HL-60 (cell line): ENCODE measurements at regions not wholly inside any gene's neighbourhood (a gene's known extent, or its start where the extent isn't known, plus 50 kb on each side); places are given as distances from the start of the nearest gene placed in this dataset.

ENCODE experiments used
- DNase-seq, 2 experiments: peaks; one replicate each; pipeline ENCODE4 v3.0.0-alpha.2; 2010 to 2020; ENCODE audit warnings: low read depth in 1 of 2, low spot score in 1 of 2
- H3K27ac ChIP-seq: fragments of 250-450 bp; sonication (Bioruptor Pico); replicated peaks from 2 replicates; pipeline ENCODE4 v1.5.1; 2020; ENCODE audit warnings: mild to moderate bottlenecking, moderate library complexity
- H3K27me3 ChIP-seq: fragments of 250-450 bp; sonication (Bioruptor Pico); 2 replicates; pipeline ENCODE4 v1.5.1; 2021; ENCODE audit warnings: mild to moderate bottlenecking, moderate library complexity; ENCODE audit not compliant: insufficient read depth, poor library complexity, severe bottlenecking
- H3K4me3 ChIP-seq: replicated peaks from 2 replicates; pipeline ENCODE4 v1.5.1; 2011; ENCODE audit warnings: mild to moderate bottlenecking, control low read depth, low read length; ENCODE audit not compliant: insufficient read depth
- CTCF ChIP-seq: IDR thresholded peaks from one replicate; pipeline ENCODE4 v1.5.1; 2011; ENCODE audit warnings: low read length, control low read depth, inconsistent platforms; ENCODE audit not compliant: insufficient read depth
- GABPA ChIP-seq: IDR thresholded peaks from 2 replicates; pipeline ENCODE4 v1.6.1; 2012; ENCODE audit warnings: low read depth
- POLR2AphosphoS5 ChIP-seq: IDR thresholded peaks from 2 replicates; pipeline ENCODE4 v1.6.1; 2012; ENCODE audit warnings: low read depth
- REST ChIP-seq: IDR thresholded peaks from 2 replicates; pipeline ENCODE4 v1.6.1; 2012; ENCODE audit warnings: low read depth; ENCODE audit not compliant: insufficient replicate concordance
- SPI1 ChIP-seq: IDR thresholded peaks from 2 replicates; pipeline ENCODE4 v1.6.1; 2012; ENCODE audit warnings: low read depth, mild to moderate bottlenecking, borderline replicate concordance

- no peak overlapping the region for H3K4me3 ChIP-seq
- TF ChIP-seq POLR2AphosphoS5 (no peak), GABPA (no peak), REST (no peak)
- H3K27ac ChIP-seq, result no peak overlapping the region
- no peaks in the 10 kb centered on the region for H3K27me3 ChIP-seq
- no peak for DNase-seq
Observed at GRCh38 chr1:66450847-66451246, 83.1 kb upstream of the SGIP1 start.

- no peak for TF ChIP-seq CTCF
- no peak for TF ChIP-seq GABPA
- TF ChIP-seq POLR2AphosphoS5, result no peak
- TF ChIP-seq REST, result no peak
- TF ChIP-seq SPI1, result no peak
- no peaks in the 10 kb centered on the region for H3K27me3 ChIP-seq
- H3K4me3 ChIP-seq, result no peak overlapping the region
- DNase-seq, result no peak
- no peak overlapping the region for H3K27ac ChIP-seq
Observed at GRCh38 chr1:66452162-66452561, 81.8 kb upstream of the SGIP1 start.

GRCh38 chr1:66452982-66453381 lies 81.0 kb upstream of the SGIP1 start:
- no peak overlapping the region for H3K27ac ChIP-seq
- H3K4me3 ChIP-seq, result no peak overlapping the region
- TF ChIP-seq CTCF (no peak), POLR2AphosphoS5 (no peak), GABPA (no peak)
- DNase-seq, result no peak
- H3K27me3 ChIP-seq, result no peaks in the 10 kb centered on the region

GRCh38 chr1:66455446-66455845 lies 78.5 kb upstream of the SGIP1 start:
- TF ChIP-seq POLR2AphosphoS5, result no peak
- H3K4me3 ChIP-seq, result no peak overlapping the region
- H3K27me3 ChIP-seq, result no peaks in the 10 kb centered on the region
- no peak for DNase-seq
- H3K27ac ChIP-seq, result no peak overlapping the region

- TF ChIP-seq CTCF, result no peak
- no peak for TF ChIP-seq REST
- TF ChIP-seq GABPA, result no peak
- no peak for TF ChIP-seq SPI1
- no peak for TF ChIP-seq POLR2AphosphoS5
- no peak overlapping the region for H3K4me3 ChIP-seq
Observed at GRCh38 chr1:66460776-66461175, 73.2 kb upstream of the SGIP1 start.

More at GRCh38 chr1:66460776-66461175, 73.2 kb upstream of the SGIP1 start:
- no peak for DNase-seq
- Histone ChIP-seq H3K27me3 (no peaks in the 10 kb centered on the region), H3K27ac (no peak overlapping the region)
